8988T (cell line): ENCODE measurements at regions not wholly inside any gene's neighbourhood (a gene's known extent, or its start where the extent isn't known, plus 50 kb on each side); places are given as distances from the start of the nearest gene placed in this dataset.

Experiments used
- DNase-seq: peaks from one replicate; pipeline ENCODE4 v3.0.0; 2011

DNA sequence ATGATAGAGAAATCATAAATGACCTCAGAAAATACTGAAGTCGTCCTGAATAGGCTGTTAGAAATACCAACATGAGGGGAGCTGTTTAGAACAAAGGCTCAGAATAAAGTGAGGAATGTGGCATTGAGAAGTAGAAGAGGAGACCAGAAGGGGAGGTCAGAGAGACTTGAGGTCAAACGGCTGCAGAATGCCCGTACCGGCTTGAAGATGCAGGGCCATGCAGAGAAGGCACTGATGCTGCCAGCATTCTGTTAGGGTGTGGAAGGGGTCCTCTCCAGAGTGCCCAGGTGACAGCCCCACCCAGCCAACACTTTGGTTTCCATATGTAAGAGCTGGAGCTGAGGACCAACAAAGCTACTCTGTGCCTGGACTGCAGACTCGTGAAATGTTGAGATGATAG is 570.9 kb downstream of the CDH26 start:
- no peak for DNase-seq

GRCh38 chr20:60535211-60535610 is 577.0 kb downstream of the CDH26 start:
- no peak for DNase-seq

- no peak for DNase-seq
Observed at GRCh38 chr20:60540591-60540990, 582.4 kb downstream of the CDH26 start.

GRCh38 chr20:60541991-60542390 is 583.8 kb downstream of the CDH26 start:
- DNase-seq, result no peak

- no peak for DNase-seq
Observed at GRCh38 chr20:60543598-60543997, 585.4 kb downstream of the CDH26 start.

GRCh38 chr20:60553095-60553494 is 594.9 kb downstream of the CDH26 start:
- no peak for DNase-seq

DNA sequence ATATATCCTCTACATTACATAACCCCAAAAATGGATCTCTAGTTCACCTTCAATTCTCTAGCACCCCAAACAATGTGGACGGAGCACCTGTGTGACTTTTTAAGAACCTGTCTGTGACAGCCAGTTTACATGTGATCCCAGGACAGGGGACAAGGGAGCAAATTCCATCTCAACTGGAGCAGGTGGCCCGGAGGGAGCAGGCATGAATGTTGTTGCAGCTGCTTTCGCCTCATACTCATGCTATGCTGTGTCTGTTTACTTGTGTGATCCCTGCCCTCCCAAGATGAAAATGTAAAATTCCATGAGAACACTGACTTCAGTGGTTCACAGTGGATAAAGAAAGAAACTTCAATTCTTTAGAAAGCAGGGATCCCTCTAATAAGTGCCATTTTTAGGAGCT is 600.3 kb downstream of the CDH26 start:
- no peak for DNase-seq

DNA sequence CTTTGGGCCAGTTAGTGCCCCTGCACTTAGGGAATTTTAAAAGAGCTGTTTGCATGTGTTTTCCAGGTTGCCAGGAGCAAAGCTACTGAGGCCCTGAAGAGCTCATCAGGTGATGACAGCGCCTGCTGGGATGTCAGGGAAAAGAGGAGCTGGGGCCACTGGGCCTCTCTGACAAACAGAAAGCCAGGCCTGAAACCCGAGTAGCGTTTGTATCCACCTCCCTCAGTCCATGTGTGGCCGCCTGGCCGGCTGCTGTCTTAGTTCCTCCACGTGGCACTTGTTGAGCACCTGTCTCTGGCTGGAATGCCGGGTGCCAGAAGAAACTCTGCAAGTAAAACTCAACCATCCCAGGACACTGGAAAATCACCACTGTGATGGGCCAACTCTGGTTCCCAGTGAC is 601.2 kb downstream of the CDH26 start:
- DNase-seq, result no peak

GRCh38 chr20:60561052-60561451 is 602.8 kb downstream of the CDH26 start:
- DNase-seq, result no peak

DNA sequence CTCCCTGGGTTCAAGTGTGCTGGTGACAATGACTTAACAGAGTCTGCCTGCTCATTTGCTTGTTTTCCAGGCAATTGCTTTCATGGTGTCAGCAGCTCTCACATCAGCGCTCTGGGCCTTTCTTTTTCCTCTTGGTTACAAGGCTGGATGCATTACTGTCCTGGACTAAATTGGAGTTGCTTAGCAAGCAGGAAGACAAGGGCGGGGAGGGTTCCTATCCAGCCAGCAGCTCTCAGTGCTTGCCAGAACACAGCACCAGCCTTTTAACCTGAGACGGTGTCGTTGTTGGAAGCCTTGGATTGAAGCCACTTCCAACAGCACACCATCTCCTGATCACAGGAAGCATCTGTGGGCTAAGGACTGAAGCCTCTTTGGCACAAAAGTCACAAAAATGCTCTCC is 606.9 kb downstream of the CDH26 start:
- DNase-seq, result no peak

DNA sequence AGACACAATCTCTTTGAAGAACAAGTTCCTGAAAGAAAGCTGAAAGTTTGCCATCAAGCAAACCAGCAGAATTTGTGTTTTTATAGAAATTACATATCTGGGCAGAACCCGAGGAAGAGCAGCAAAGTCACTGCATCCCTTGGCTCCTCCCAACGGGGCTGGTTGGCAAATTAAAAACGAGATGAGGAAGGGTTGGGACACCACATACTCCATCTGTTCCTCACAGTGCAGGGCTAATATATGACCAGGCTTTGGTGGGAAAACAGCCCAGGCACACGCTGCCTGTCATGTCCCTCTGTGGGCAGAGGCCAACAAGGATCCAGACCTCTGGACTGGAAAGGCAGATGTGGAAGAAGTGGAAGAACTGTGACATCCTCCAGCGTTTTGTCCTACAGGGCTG is 607.3 kb downstream of the CDH26 start:
- DNase-seq, result no peak

GRCh38 chr20:60569116-60569515 is 610.9 kb downstream of the CDH26 start:
- DNase-seq, result no peak

DNA sequence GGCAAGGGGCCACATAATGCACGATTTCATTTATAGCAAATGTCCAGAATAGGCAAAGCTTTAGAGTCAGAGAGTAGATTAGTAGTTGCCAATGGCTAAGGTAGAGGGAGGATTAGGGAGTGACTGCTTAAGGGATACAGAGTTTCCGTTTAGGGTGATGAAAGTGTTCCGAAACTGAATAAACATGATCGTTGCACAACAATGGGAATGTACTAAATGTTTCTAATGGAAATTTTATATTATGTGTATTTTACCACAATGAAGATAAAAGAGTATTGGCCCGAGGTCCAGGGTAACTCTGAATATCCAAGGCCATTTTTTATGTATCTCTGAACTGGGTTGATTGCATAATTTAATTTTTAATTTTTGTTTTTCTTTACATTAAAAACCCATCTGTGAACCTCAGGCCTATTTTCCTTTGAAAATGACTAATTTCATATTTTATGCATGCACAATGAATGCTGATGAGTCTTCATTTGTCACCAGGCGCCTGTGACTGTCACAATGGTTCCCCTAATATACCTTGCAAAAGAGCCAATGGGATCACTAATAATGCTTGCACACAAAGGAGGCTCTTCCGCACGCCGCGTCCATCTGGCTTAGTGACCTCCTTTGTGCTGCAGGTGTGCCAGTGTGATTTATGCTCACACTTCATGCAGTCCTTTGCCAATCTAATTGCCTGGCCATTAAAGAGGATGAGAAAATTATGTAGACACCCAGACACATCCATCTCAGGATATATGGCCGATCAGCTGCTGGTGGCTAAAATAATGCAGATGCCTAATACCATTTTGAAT is 612.5 kb downstream of the CDH26 start:
- DNase-seq, result no peak

DNA sequence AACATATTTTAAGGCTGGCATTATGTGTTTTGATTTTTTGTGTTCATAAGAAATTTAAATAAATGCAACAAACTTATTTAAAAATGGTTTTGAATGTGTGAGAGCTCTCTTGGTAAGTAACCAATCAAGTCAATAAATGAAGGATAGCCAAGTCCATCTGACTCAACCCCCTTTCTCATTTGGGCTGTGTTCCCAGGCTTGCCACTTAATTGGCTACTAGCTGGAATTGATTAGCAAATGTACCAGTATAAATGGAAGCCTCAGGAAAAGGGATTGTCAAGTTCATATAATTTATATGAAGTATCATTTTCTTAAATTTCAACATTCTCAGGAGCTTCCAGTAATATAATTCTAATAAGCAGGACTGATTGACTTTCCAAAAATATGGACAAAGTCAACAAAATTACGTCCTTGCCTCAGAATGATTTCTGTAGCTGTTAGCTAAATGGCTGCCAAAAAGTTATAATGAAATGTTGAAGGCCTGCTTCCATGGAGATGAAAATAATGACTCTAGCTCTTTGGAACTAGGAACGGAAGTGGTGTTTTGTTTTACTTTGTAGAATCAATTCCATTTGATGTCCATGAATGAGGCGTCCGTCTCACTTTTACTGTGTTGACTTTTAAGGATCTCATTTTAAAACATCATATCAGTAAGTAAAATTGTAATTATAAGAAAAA is 614.9 kb downstream of the CDH26 start:
- DNase-seq, result no peak

- DNase-seq, result no peak
Observed at GRCh38 chr20:60576236-60576635, 618.0 kb downstream of the CDH26 start.

DNA sequence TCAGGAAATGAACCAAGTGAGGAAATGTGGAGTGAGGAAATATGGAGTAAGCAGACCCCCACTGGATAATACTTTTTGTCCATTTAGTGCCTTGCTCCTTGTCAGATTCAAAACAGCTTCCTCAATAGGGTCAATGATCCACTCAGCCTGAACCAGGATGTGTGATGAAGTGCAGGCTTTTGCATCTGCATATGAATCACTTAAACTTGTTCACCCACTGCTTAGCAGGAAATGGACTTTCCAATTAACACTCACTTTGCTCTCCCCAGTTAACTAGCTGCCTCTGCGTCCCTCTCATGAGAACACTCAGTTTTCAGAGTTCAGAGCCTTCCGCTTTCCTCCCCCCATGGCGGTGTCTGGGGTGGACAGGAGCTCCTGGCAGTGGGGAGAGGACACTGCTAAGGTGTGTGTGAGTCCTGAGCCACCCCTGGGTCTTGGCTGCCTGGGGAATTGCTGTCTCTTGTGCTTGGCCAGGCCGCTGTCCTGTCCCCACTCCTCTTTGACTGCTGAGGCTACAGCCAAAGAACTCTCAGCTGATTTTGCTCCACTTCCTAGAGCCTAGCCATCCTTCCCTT is 621.8 kb downstream of the CDH26 start:
- DNase-seq, result no peak

GRCh38 chr20:60581606-60582115 is 623.4 kb downstream of the CDH26 start:
- DNase-seq, result no peak

- no peak for DNase-seq
Observed at GRCh38 chr20:60583741-60584140, 625.5 kb downstream of the CDH26 start.

DNA sequence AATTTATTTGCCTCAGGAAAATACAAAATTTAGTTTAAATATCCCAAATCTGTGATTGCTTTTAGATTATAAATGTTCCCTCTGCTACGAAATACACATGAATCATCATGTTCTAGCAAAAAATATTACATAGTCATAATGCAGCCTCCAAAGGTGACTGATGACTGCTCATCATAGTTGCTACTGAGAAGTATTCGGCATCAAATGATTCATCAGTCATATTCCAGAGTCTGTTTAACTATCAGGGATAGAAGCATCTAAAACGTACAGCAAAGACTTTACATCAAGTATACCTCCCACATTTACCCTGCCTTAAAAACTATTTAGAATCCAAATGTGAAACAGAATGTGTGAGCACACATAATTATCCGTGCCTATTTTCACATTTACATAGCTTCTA is 626.0 kb downstream of the CDH26 start:
- no peak for DNase-seq

- DNase-seq, result no peak
Observed at GRCh38 chr20:60585651-60586050, 627.4 kb downstream of the CDH26 start.

- DNase-seq, result no peak
Observed at GRCh38 chr20:60586269-60587050, 628.2 kb downstream of the CDH26 start.

- DNase-seq, result no peak
Observed at GRCh38 chr20:60587986-60588385, 629.8 kb downstream of the CDH26 start.

- no peak for DNase-seq
Observed at GRCh38 chr20:60589623-60590022, 631.4 kb downstream of the CDH26 start.
